DOHH2 (cell line): ENCODE measurements at regions not wholly inside any gene's neighbourhood (a gene's known extent, or its start where the extent isn't known, plus 50 kb on each side); places are given as distances from the start of the nearest gene placed in this dataset.

Experiments used
- H3F3A ChIP-seq: fragments of 200-600 bp; sonication (generic), shearing (Covaris generic); 2 replicates; pipeline ENCODE4 v1.6.0; 2016; ENCODE audit warnings: antibody characterized with exemption, mild to moderate bottlenecking; ENCODE audit not compliant: control insufficient read depth, insufficient read depth
- H3K27ac ChIP-seq: fragments of 200-600 bp; sonication (generic); 2 replicates; pipeline ENCODE4 v1.5.1; 2014; ENCODE audit warnings: low read depth, mild to moderate bottlenecking, low read length, moderate library complexity
- H3K27me3 ChIP-seq: fragments of 200-600 bp; sonication (generic); 2 replicates; pipeline ENCODE4 v1.6.1; 2014; ENCODE audit warnings: mild to moderate bottlenecking, low read length, mixed read lengths; ENCODE audit not compliant: control insufficient read depth
- H3K36me3 ChIP-seq: fragments of 200-600 bp; sonication (generic); 2 replicates; pipeline ENCODE4 v1.6.1; 2014; ENCODE audit warnings: mild to moderate bottlenecking, low read length, moderate library complexity, mixed read lengths; ENCODE audit not compliant: control insufficient read depth
- H3K4me1 ChIP-seq: fragments of 200-600 bp; sonication (generic); 2 replicates; pipeline ENCODE4 v1.6.1; 2014; ENCODE audit warnings: mild to moderate bottlenecking, low read length, mixed read lengths; ENCODE audit not compliant: control insufficient read depth
- H3K4me2 ChIP-seq: fragments of 200-600 bp; sonication (generic); 2 replicates; pipeline ENCODE4 v1.6.0; 2014; ENCODE audit warnings: mild to moderate bottlenecking, low read length, moderate library complexity
- H3K4me3 ChIP-seq: fragments of 200-600 bp; sonication (generic); 2 replicates; pipeline ENCODE4 v1.5.1; 2014; ENCODE audit warnings: mild to moderate bottlenecking, low read length, mixed read lengths
- H3K79me2 ChIP-seq: fragments of 200-600 bp; sonication (generic); 2 replicates; pipeline ENCODE4 v1.6.1; 2014; ENCODE audit warnings: mild to moderate bottlenecking, low read length, mixed read lengths; ENCODE audit not compliant: control insufficient read depth
- H3K9me2 ChIP-seq: fragments of 200-600 bp; sonication (generic); replicated peaks from 2 replicates; pipeline ENCODE4 v1.6.1; 2014; ENCODE audit warnings: mild to moderate bottlenecking, low read length, mixed read lengths; ENCODE audit not compliant: control insufficient read depth
- H3K9me3 ChIP-seq: fragments of 200-600 bp; sonication (generic); 2 replicates; pipeline ENCODE4 v1.6.1; 2014; ENCODE audit warnings: antibody characterized with exemption, low read length, mixed read lengths; ENCODE audit not compliant: control insufficient read depth, insufficient read depth
- H4K20me1 ChIP-seq: fragments of 200-600 bp; sonication (generic); 2 replicates; pipeline ENCODE4 v1.6.0; 2014; ENCODE audit warnings: low read depth, mild to moderate bottlenecking, antibody characterized with exemption, low read length, moderate library complexity; ENCODE audit not compliant: control insufficient read depth, insufficient read depth
- CTCF ChIP-seq: fragments of 200-600 bp; sonication (generic); IDR thresholded peaks from one replicate; pipeline ENCODE4 v1.5.1; 2014; ENCODE audit warnings: antibody characterized with exemption, mild to moderate bottlenecking, low read depth, low read length; ENCODE audit not compliant: poor library complexity, severe bottlenecking
- EZH2phosphoT487 ChIP-seq: fragments of 200-600 bp; sonication (generic); IDR thresholded peaks from 2 replicates; pipeline ENCODE4 v1.6.1; 2017; ENCODE audit warnings: borderline replicate concordance, mild to moderate bottlenecking, antibody characterized with exemption, low read length, moderate library complexity, mixed read lengths

- Histone ChIP-seq H3K9me2 (no peaks in the 10 kb centered on the region), H3K4me1 (no peaks in the 10 kb centered on the region), H3K9me3 (no peaks in the 10 kb centered on the region), H4K20me1 (no peaks in the 10 kb centered on the region), H3K4me2 (no peak overlapping the region), H3K27ac (no peak overlapping the region), H3K79me2 (no peaks in the 10 kb centered on the region), H3F3A (no peaks in the 10 kb centered on the region), H3K27me3 (no peaks in the 10 kb centered on the region), H3K36me3 (no peaks in the 10 kb centered on the region), H3K4me3 (no peak overlapping the region)
- TF ChIP-seq EZH2phosphoT487, result no peak
- no peak for TF ChIP-seq CTCF
Observed at GRCh38 chr14:103282932-103283331, 51.1 kb upstream of the EIF5 start.

- Histone ChIP-seq H3K9me2 (no peaks in the 10 kb centered on the region), H3K27ac (no peak overlapping the region), H3K79me2 (no peaks in the 10 kb centered on the region), H3K36me3 (no peaks in the 10 kb centered on the region), H4K20me1 (no peaks in the 10 kb centered on the region), H3K9me3 (no peaks in the 10 kb centered on the region), H3K4me2 (no peak overlapping the region), H3K4me3 (no peak overlapping the region), H3K27me3 (no peaks in the 10 kb centered on the region), H3K4me1 (no peaks in the 10 kb centered on the region), H3F3A (no peaks in the 10 kb centered on the region)
- no peak for TF ChIP-seq EZH2phosphoT487
- TF ChIP-seq CTCF, result no peak
Observed at GRCh38 chr14:103283916-103284315, 50.1 kb upstream of the EIF5 start.
